ENCODE measurements at regions not wholly inside any gene's neighbourhood (a gene's known extent, or its start where the extent isn't known, plus 50 kb on each side); places are given as distances from the start of the nearest gene placed in this dataset.

- Histone ChIP-seq H3K4me1 (ENCODE audit: control insufficient read depth, extremely low read depth, insufficient read depth, low read length) (no peaks in the 10 kb centered on the region), H3K9ac (replicated peaks; ENCODE audit: extremely low read depth, insufficient read depth, low read length) (no peak overlapping the region), H3K27ac (ENCODE audit: insufficient read depth, low read depth, low read length) (no peak overlapping the region), H3K4me3 (replicated peaks in 1 of 3; ENCODE audit: insufficient read depth in 1 of 3, low read depth in 1 of 3, low read length in 3 of 3) (no peak overlapping the region), H3K36me3 (ENCODE audit: control insufficient read depth in 2 of 2, extremely low read depth in 1 of 2, insufficient read depth in 2 of 2, low read length in 2 of 2) (no peaks in the 10 kb centered on the region), H3K4me2 (ENCODE audit: insufficient read depth, low read length) (no peak overlapping the region), H3K9me3 (replicated peaks; ENCODE audit: control insufficient read depth, insufficient read depth, low read length) (no peaks in the 10 kb centered on the region), H3K27me3 (ENCODE audit: control insufficient read depth in 2 of 2, insufficient read depth in 2 of 2, low read length in 2 of 2) (no peaks in the 10 kb centered on the region), H3K9me1 (replicated peaks; ENCODE audit: control insufficient read depth, extremely low read depth, insufficient read depth, low read length) (no peaks in the 10 kb centered on the region), H2AFZ (ENCODE audit: low read depth, low read length) (no peak overlapping the region), H4K20me1 (replicated peaks; ENCODE audit: control insufficient read depth, extremely low read depth, insufficient read depth, low read length) (no peaks in the 10 kb centered on the region), H3K79me2 (ENCODE audit: control insufficient read depth, insufficient read depth, low read length) (no peaks in the 10 kb centered on the region)
- DNase-seq (ENCODE audit: low read depth, low spot score) (no peak), FAIRE-seq (no peak)
- ChIA-PET POLR2A (no interaction called here), CTCF (no interaction called here)
- dilution Hi-C loops (cut with MboI; ENCODE audit: extremely low pct_ligation_motif_present, low sequenced_read_pairs) (loop anchor here (25.0 kb wide), 1 partner anchor 934 kb away; no protein-coding TSS in a partner anchor), intact Hi-C loops (cut with micrococcal nuclease) (no loop called here)
- no peak for TF ChIP-seq GATA2 (IDR thresholded peaks at IDR 0.05; ENCODE audit: insufficient read depth, insufficient read length, low read depth, low read length)
- no peak for TF ChIP-seq MAX (IDR thresholded peaks at IDR 0.05; ENCODE audit: insufficient read depth, insufficient read length)
- TF ChIP-seq EZH2 (IDR thresholded peaks at IDR 0.05; ENCODE audit: borderline replicate concordance, low read depth, low read length, severe bottlenecking) = no peak
- TF ChIP-seq JUN (IDR thresholded peaks at IDR 0.05; ENCODE audit: borderline replicate concordance, insufficient read depth, insufficient read length, low read depth) = no peak
- TF ChIP-seq POLR2A (IDR thresholded peaks at IDR 0.05; ENCODE audit: low read depth, low read length) = no peak
- no peak for TF ChIP-seq POLR2AphosphoS5 (IDR thresholded peaks at IDR 0.05; ENCODE audit: insufficient read depth, low read depth, low read length)
- no peak for TF ChIP-seq FOS (IDR thresholded peaks at IDR 0.05; ENCODE audit: borderline replicate concordance, insufficient read depth, low read length)
- TF ChIP-seq MYC (IDR thresholded peaks at IDR 0.05; ENCODE audit: low read depth, low read length) = no peak
- TF ChIP-seq CTCF (IDR thresholded peaks at IDR 0.05; ENCODE audit: extremely low read depth in 1 of 2, insufficient read depth in 1 of 2, low read depth in 1 of 2, low read length in 2 of 2) = no peak
- no TSS peak for BruUV-seq (replicated peaks)
Observed at GRCh38 chrX:2596045-2596444, 95.0 kb upstream of the CD99 start.

Data from endothelial cell of umbilical vein (primary cell).